Trophoblast cell (in vitro differentiated cells and primary cell): ENCODE measurements at regions not wholly inside any gene's neighbourhood (a gene's known extent, or its start where the extent isn't known, plus 50 kb on each side); places are given as distances from the start of the nearest gene placed in this dataset.

Experiments used
- DNase-seq, 2 donors: peaks; one replicate each; pipeline ENCODE4 v3.0.0-alpha.2; 2016
- H2AFZ ChIP-seq: 2 replicates; pipeline ENCODE4 v1.6.1; 2013; ENCODE audit warnings: low read length, moderate library complexity, mild to moderate bottlenecking; ENCODE audit not compliant: insufficient read depth, poor library complexity
- H2AK5ac ChIP-seq: 2 replicates; pipeline ENCODE4 v1.6.1; 2013; ENCODE audit warnings: mild to moderate bottlenecking, low read length
- H2BK120ac ChIP-seq: 2 replicates; pipeline ENCODE4 v1.6.1; 2013; ENCODE audit warnings: low read length, mild to moderate bottlenecking, moderate library complexity; ENCODE audit not compliant: insufficient read depth, poor library complexity
- H2BK12ac ChIP-seq: 2 replicates; pipeline ENCODE4 v1.6.1; 2013; ENCODE audit warnings: mild to moderate bottlenecking, low read length, moderate library complexity
- H2BK5ac ChIP-seq: 2 replicates; pipeline ENCODE4 v1.6.1; 2013; ENCODE audit warnings: low read length, low read depth, moderate library complexity, mild to moderate bottlenecking; ENCODE audit not compliant: poor library complexity
- H3K14ac ChIP-seq: 2 replicates; pipeline ENCODE4 v1.6.1; 2013; ENCODE audit warnings: mild to moderate bottlenecking, low read length
- H3K18ac ChIP-seq: 2 replicates; pipeline ENCODE4 v1.6.1; 2013; ENCODE audit warnings: mild to moderate bottlenecking, low read length
- H3K23ac ChIP-seq: 2 replicates; pipeline ENCODE4 v1.6.1; 2013; ENCODE audit warnings: low read length
- H3K27ac ChIP-seq: 2 replicates; pipeline ENCODE4 v1.5.1; 2013; ENCODE audit warnings: low read depth, mild to moderate bottlenecking, inconsistent platforms, low read length, moderate library complexity
- H3K27me3 ChIP-seq: 2 replicates; pipeline ENCODE4 v1.6.1; 2013; ENCODE audit warnings: inconsistent platforms, mild to moderate bottlenecking, low read length, moderate library complexity; ENCODE audit not compliant: insufficient read depth
- H3K36me3 ChIP-seq, 2 experiments: 1 replicate in 1 of 2; 2 replicates in 1 of 2; pipeline ENCODE4 v1.6.1; 2013; ENCODE audit warnings: low read length in 2 of 2, mild to moderate bottlenecking in 2 of 2, moderate library complexity in 1 of 2; ENCODE audit not compliant: insufficient read depth in 2 of 2, control insufficient read depth in 1 of 2
- H3K4ac ChIP-seq: 2 replicates; pipeline ENCODE4 v1.6.1; 2013; ENCODE audit warnings: low read depth, mild to moderate bottlenecking, low read length, moderate library complexity
- H3K4me1 ChIP-seq, 2 experiments: 1 replicate in 1 of 2; 2 replicates in 1 of 2; pipeline ENCODE4 v1.6.1; 2013; ENCODE audit warnings: low read length in 2 of 2, mild to moderate bottlenecking in 2 of 2, moderate library complexity in 1 of 2; ENCODE audit not compliant: insufficient read depth in 2 of 2, control insufficient read depth in 1 of 2
- H3K4me2 ChIP-seq: 2 replicates; pipeline ENCODE4 v1.6.1; 2013; ENCODE audit warnings: inconsistent platforms, mild to moderate bottlenecking, low read length, moderate library complexity
- H3K4me3 ChIP-seq: 2 replicates; pipeline ENCODE4 v1.5.1; 2013; ENCODE audit warnings: mild to moderate bottlenecking, low read depth, low read length, inconsistent platforms
- H3K79me1 ChIP-seq: one replicate; pipeline ENCODE4 v1.6.1; 2013; ENCODE audit warnings: low read length
- H3K79me2 ChIP-seq: 2 replicates; pipeline ENCODE4 v1.6.1; 2013; ENCODE audit warnings: low read length, mild to moderate bottlenecking; ENCODE audit not compliant: control insufficient read depth, insufficient read depth, poor library complexity
- H3K9ac ChIP-seq: 2 replicates; pipeline ENCODE4 v1.6.1; 2013; ENCODE audit warnings: mild to moderate bottlenecking, low read length
- H3K9me3 ChIP-seq: 2 replicates; pipeline ENCODE4 v1.6.1; 2013; ENCODE audit warnings: low read depth, mild to moderate bottlenecking, control low read depth, inconsistent platforms, low read length; ENCODE audit not compliant: insufficient read depth
- H4K12ac ChIP-seq: 2 replicates; pipeline ENCODE4 v1.6.1; 2013; ENCODE audit warnings: low read depth, mild to moderate bottlenecking, low read length, moderate library complexity
- H4K8ac ChIP-seq: 2 replicates; pipeline ENCODE4 v1.6.1; 2013; ENCODE audit warnings: low read depth, mild to moderate bottlenecking, low read length, moderate library complexity
- H4K91ac ChIP-seq: one replicate; pipeline ENCODE4 v1.6.1; 2013; ENCODE audit warnings: low read depth, mild to moderate bottlenecking, low read length, moderate library complexity
- WGBS: extraction: QIAGEN DNeasy Blood & Tissue Kit; methylation state at CpG from one replicate; pipeline ENCODE4 v1.1.7; 2013; ENCODE audit warnings: missing lambda C conversion rate; ENCODE audit not compliant: insufficient read length, insufficient coverage; ENCODE audit errors: extremely low coverage; 5-methylcytosine and 5-hydroxymethylcytosine counted together

DNA sequence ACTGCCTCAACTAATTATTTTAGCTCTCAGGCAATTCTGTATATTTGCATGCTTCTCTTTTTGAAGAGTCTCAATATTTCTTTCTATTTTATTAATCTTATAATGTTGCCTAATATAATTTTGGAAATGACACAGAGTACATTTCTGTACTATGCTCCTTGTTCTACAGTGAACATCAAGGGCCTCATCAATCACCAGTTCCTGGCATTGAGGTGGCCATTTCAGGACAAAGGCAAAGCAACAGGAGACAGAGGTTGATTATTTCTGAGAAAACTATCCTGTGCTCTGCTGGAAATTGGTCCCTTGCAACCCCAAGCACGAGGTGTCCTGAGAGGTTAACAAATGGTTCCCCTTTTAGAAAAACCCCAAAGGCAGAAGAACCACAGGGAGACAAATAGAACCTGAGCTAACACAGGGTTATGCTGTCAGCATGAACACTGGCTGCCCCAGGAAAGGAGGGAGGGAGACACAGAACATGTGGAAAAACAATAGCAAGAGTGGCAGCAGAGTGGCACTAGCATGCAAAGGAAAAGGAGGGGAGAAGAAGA is 63.9 kb upstream of the VAV3 start:
- no peak for DNase-seq
- Histone ChIP-seq H3K14ac (no peak overlapping the region), H3K4me2 (no peak overlapping the region), H3K4me3 (no peak overlapping the region), H3K18ac (no peak overlapping the region), H3K4me1 (no peaks in the 10 kb centered on the region), H2BK120ac (no peak overlapping the region), H2AK5ac (no peak overlapping the region), H4K8ac (no peak overlapping the region), H3K79me2 (no peaks in the 10 kb centered on the region), H2AFZ (no peak overlapping the region), H3K4ac (no peak overlapping the region), H3K9me3 (no peaks in the 10 kb centered on the region), H4K12ac (no peak overlapping the region), H2BK12ac (no peak overlapping the region), H3K36me3 (no peaks in the 10 kb centered on the region), H3K23ac (no peak overlapping the region), H3K9ac (no peak overlapping the region), H3K27me3 (no peaks in the 10 kb centered on the region), H2BK5ac (no peak overlapping the region), H4K91ac (no peak overlapping the region), H3K27ac (no peak overlapping the region), H3K79me1 (no peaks in the 10 kb centered on the region)
- WGBS, result no CpG with 5 or more reads among the region's 1 CpG

- Histone ChIP-seq H3K14ac (no peak overlapping the region), H3K18ac (no peak overlapping the region), H2BK12ac (no peak overlapping the region), H4K12ac (no peak overlapping the region), H4K8ac (no peak overlapping the region), H3K27me3 (no peaks in the 10 kb centered on the region), H3K4ac (no peak overlapping the region), H3K36me3 (no peaks in the 10 kb centered on the region), H4K91ac (no peak overlapping the region), H3K79me1 (no peaks in the 10 kb centered on the region), H3K4me1 (no peaks in the 10 kb centered on the region), H3K9me3 (no peaks in the 10 kb centered on the region), H2AFZ (no peak overlapping the region), H3K23ac (no peak overlapping the region), H2AK5ac (no peak overlapping the region), H2BK5ac (no peak overlapping the region), H3K27ac (no peak overlapping the region), H3K9ac (no peak overlapping the region), H2BK120ac (no peak overlapping the region), H3K4me2 (no peak overlapping the region), H3K79me2 (no peaks in the 10 kb centered on the region), H3K4me3 (no peak overlapping the region)
- WGBS, result no CpG with 5 or more reads among the region's 1 CpG
- no peak for DNase-seq
Observed at GRCh38 chr1:108027389-108027788, 62.4 kb upstream of the VAV3 start.

DNA sequence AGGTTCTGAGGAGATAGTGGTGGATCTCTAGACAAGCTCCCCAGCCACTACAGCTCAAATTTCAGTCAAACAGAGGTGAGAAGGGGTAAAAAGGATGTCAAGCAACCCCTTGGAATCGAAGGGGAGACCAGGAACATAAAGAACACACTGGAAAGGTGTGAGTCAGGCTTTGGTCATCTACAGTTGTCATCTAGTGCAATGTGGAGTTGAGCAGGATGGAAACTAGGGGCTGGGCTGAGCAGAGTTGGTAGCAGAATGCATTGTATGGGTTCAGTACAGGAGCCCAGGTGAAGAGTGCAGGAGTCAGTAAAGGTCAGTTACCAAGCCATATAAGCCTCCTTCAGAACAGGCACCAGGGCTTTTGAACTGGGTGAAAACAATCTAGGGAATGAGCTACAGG is 52.7 kb upstream of the VAV3 start:
- Histone ChIP-seq H3K4me3 (no peak overlapping the region), H3K27me3 (no peaks in the 10 kb centered on the region), H3K14ac (no peak overlapping the region), H3K36me3 (no peaks in the 10 kb centered on the region), H3K4ac (no peak overlapping the region), H2AK5ac (no peak overlapping the region), H3K23ac (no peak overlapping the region), H3K27ac (no peak overlapping the region), H3K18ac (no peak overlapping the region), H3K4me1 (peaks cover under 1 to 1% of the 10 kb centered on the region in 2 experiments), H2BK5ac (no peak overlapping the region), H3K9me3 (no peaks in the 10 kb centered on the region), H4K8ac (no peak overlapping the region), H3K79me1 (no peaks in the 10 kb centered on the region), H2BK120ac (no peak overlapping the region), H4K91ac (no peak overlapping the region), H2BK12ac (no peak overlapping the region), H2AFZ (no peak overlapping the region), H3K9ac (no peak overlapping the region), H3K4me2 (no peak overlapping the region), H3K79me2 (no peaks in the 10 kb centered on the region), H4K12ac (no peak overlapping the region)
- no peak for DNase-seq
- no CpG with 5 or more reads among the region's 1 CpG for WGBS

- peaks cover 2 to 3% of the 10 kb centered on the region in 2 experiments for H3K4me1 ChIP-seq
- H3K14ac ChIP-seq, result no peak overlapping the region
- no peak overlapping the region for H3K9ac ChIP-seq
- WGBS, result no CpG with 5 or more reads among the region's 4 CpGs
- no peak overlapping the region for H3K4me3 ChIP-seq
- H4K8ac ChIP-seq, result no peak overlapping the region
- H4K12ac ChIP-seq, result no peak overlapping the region
- H2BK120ac ChIP-seq, result no peak overlapping the region
- no peak overlapping the region for H3K18ac ChIP-seq
- no peak overlapping the region for H3K23ac ChIP-seq
- H3K4me2 ChIP-seq, result no peak overlapping the region
- no peaks in the 10 kb centered on the region for H3K9me3 ChIP-seq
- no peaks in the 10 kb centered on the region for H3K79me1 ChIP-seq
- no peaks in the 10 kb centered on the region for H3K27me3 ChIP-seq
- DNase-seq, result peak; percentile 45 to 64
- H3K79me2 ChIP-seq, result no peaks in the 10 kb centered on the region
- no peak overlapping the region for H2BK12ac ChIP-seq
- H2AFZ ChIP-seq, result no peak overlapping the region
- H2AK5ac ChIP-seq, result no peak overlapping the region
- H3K4ac ChIP-seq, result no peak overlapping the region
- H2BK5ac ChIP-seq, result no peak overlapping the region
- H4K91ac ChIP-seq, result no peak overlapping the region
- H3K36me3 ChIP-seq, result no peaks in the 10 kb centered on the region
- H3K27ac ChIP-seq, result no peak overlapping the region
Observed at GRCh38 chr1:108016451-108016920, 51.5 kb upstream of the VAV3 start.
